Activated naive CD4-positive, alpha-beta T cell treated with anti-CD3 and anti-CD28 coated beads, Interleukin-2, amount 10 ng/mL, durations not matched to agents 7 days and 5 days (primary cell): ENCODE measurements at regions not wholly inside any gene's neighbourhood (a gene's known extent, or its start where the extent isn't known, plus 50 kb on each side); places are given as distances from the start of the nearest gene placed in this dataset.

ENCODE experiments used
- CTCF ChIA-PET: fragments of 350-600 bp; sonication (Branson Sonifier 250); formaldehyde crosslinking; loops from one replicate; lab custom pipeline; 2021; ENCODE audit warnings: antibody characterized with exemption; lab: Charles Lee
- DNase-seq: peaks from one replicate; pipeline ENCODE4 v3.0.0-alpha.2; 2020
- H3K27ac Mint-ChIP-seq: one replicate; pipeline ENCODE4 v1.8.0; 2021; ENCODE audit warnings: mild to moderate bottlenecking, moderate library complexity, mixed read lengths
- H3K27me3 Mint-ChIP-seq: one replicate; pipeline ENCODE4 v1.8.0; 2021; ENCODE audit warnings: mild to moderate bottlenecking, mixed read lengths
- H3K36me3 Mint-ChIP-seq: one replicate; pipeline ENCODE4 v1.8.0; 2021; ENCODE audit warnings: mixed read lengths
- H3K4me1 Mint-ChIP-seq: one replicate; pipeline ENCODE4 v1.8.0; 2021; ENCODE audit warnings: mixed read lengths
- H3K4me3 Mint-ChIP-seq: one replicate; pipeline ENCODE4 v1.8.0; 2021; ENCODE audit warnings: mild to moderate bottlenecking, moderate library complexity, mixed read lengths
- H3K9me3 Mint-ChIP-seq: one replicate; pipeline ENCODE4 v1.8.0; 2021; ENCODE audit warnings: mixed read lengths

- Mint-ChIP-seq H3K36me3 (no peaks in the 10 kb centered on the region), H3K4me3 (no peak overlapping the region), H3K27ac (no peak overlapping the region), H3K27me3 (no peaks in the 10 kb centered on the region), H3K9me3 (no peaks in the 10 kb centered on the region), H3K4me1 (no peaks in the 10 kb centered on the region)
- no peak for DNase-seq
- CTCF ChIA-PET, result no interaction called here
Observed at GRCh38 chr12:87082756-87083155, 826.6 kb upstream of the MGAT4C start.

- no peaks in the 10 kb centered on the region for H3K27me3 Mint-ChIP-seq
- H3K4me1 Mint-ChIP-seq, result no peaks in the 10 kb centered on the region
- DNase-seq, result no peak
Observed at GRCh38 chr12:87074781-87075180, 818.6 kb upstream of the MGAT4C start.

DNA sequence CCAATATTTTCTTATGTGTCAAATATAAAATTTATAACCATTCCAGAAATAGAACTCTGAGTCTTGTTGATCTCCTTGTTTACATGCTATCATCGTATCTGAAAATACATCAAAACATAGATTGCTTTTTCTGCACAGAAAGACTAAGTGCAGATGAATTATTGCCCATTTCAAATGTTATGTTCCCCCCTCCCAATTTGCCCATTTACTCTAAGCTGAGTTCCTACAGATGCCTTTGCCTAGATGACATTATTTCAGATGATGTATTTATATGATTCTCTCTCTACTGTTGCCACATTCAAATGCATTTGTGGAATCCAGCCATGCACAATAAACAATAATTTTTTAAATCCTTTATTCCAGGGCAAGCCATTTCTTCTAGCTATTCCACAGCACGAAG, 810.1 kb upstream of the MGAT4C start:
- no peak overlapping the region for H3K27ac Mint-ChIP-seq

More at GRCh38 chr12:87074781-87075180, 818.6 kb upstream of the MGAT4C start:
- CTCF ChIA-PET, result no interaction called here
- no peak overlapping the region for H3K27ac Mint-ChIP-seq
- H3K9me3 Mint-ChIP-seq, result peaks cover 10% of the 10 kb centered on the region
- H3K4me3 Mint-ChIP-seq, result no peak overlapping the region
- no peaks in the 10 kb centered on the region for H3K36me3 Mint-ChIP-seq

DNA sequence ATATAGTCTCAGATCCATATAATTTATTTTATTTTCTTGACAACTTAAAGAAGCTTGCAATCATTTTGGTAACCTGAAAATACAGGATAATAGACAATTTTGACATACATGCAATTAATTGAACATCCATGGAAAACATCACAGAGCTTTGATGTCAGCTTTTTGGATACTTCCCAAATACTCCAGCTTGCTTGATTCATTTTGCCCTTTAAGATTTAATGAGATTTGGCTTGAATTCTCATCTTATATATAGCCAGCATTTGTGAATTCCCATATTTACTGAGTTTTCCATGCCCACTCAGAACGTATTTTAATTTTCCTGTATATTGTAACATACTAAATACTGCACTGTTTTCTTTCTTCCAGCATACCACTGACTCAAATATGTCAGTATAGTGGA, 803.0 kb upstream of the MGAT4C start:
- Mint-ChIP-seq H3K9me3 (peaks cover 3% of the 10 kb centered on the region), H3K27me3 (no peaks in the 10 kb centered on the region), H3K27ac (no peak overlapping the region), H3K4me1 (no peaks in the 10 kb centered on the region), H3K4me3 (no peak overlapping the region), H3K36me3 (no peaks in the 10 kb centered on the region)
- CTCF ChIA-PET, result no interaction called here
- no peak for DNase-seq

More for the DNA sequence above, 810.1 kb upstream of the MGAT4C start:
- DNase-seq, result no peak
- Mint-ChIP-seq H3K36me3 (no peaks in the 10 kb centered on the region), H3K27me3 (no peaks in the 10 kb centered on the region), H3K9me3 (peaks cover 3% of the 10 kb centered on the region), H3K4me1 (no peaks in the 10 kb centered on the region), H3K4me3 (no peak overlapping the region)
- CTCF ChIA-PET, result no interaction called here

DNA sequence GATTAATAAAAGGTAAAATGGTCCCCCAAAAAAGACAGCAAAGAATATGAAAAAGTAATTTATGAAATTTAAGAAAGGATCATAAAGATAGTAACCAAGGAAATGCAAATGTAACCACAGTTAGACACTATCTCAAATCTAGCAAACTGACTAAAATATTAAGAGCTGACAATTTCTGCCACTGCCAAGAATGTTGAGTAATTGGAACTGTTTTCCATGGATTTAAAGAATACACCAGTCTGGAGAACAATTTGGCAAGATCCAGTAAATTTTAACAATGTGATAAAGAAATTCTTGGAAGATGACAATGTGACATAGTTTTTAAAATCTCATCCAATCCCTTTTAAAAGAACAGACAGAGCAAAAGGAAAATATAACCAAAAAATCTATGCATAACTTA, 798.0 kb upstream of the MGAT4C start:
- no peaks in the 10 kb centered on the region for H3K36me3 Mint-ChIP-seq
- CTCF ChIA-PET, result no interaction called here
- H3K4me3 Mint-ChIP-seq, result no peak overlapping the region
- no peaks in the 10 kb centered on the region for H3K27me3 Mint-ChIP-seq
- no peak overlapping the region for H3K27ac Mint-ChIP-seq
- H3K9me3 Mint-ChIP-seq, result no peaks in the 10 kb centered on the region
- DNase-seq, result no peak
- H3K4me1 Mint-ChIP-seq, result no peaks in the 10 kb centered on the region

DNA sequence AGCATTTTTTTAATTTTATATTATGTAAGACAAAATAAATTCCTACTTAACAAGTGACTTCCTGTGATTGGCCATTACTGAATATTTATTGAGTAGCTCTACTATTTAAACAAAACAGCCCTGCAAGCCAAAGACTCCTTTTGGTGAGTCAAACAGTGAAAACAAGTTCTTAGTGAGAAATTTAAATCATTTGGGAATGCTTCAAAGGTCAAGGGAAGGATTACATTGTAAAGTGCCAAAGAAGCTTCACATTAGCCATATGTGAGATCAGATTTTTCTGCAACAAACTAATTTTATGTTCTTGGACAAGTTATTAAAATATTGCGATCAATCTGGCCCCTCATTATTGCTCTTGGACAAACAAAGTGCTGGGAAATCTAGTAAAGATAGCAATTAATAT, 795.4 kb upstream of the MGAT4C start:
- Mint-ChIP-seq H3K9me3 (no peaks in the 10 kb centered on the region), H3K4me3 (no peak overlapping the region), H3K36me3 (no peaks in the 10 kb centered on the region), H3K4me1 (no peaks in the 10 kb centered on the region), H3K27me3 (no peaks in the 10 kb centered on the region), H3K27ac (no peak overlapping the region)
- CTCF ChIA-PET, result no interaction called here
- no peak for DNase-seq

GRCh38 chr12:87047691-87048090, 791.5 kb upstream of the MGAT4C start:
- no peak overlapping the region for H3K27ac Mint-ChIP-seq
- H3K36me3 Mint-ChIP-seq, result no peaks in the 10 kb centered on the region
- H3K9me3 Mint-ChIP-seq, result no peaks in the 10 kb centered on the region
- H3K4me3 Mint-ChIP-seq, result no peak overlapping the region
- H3K27me3 Mint-ChIP-seq, result no peaks in the 10 kb centered on the region
- DNase-seq, result no peak
- CTCF ChIA-PET, result no interaction called here
- no peaks in the 10 kb centered on the region for H3K4me1 Mint-ChIP-seq

- Mint-ChIP-seq H3K4me1 (no peaks in the 10 kb centered on the region), H3K27ac (no peak overlapping the region), H3K36me3 (no peaks in the 10 kb centered on the region), H3K4me3 (no peak overlapping the region), H3K27me3 (no peaks in the 10 kb centered on the region), H3K9me3 (peaks cover 2% of the 10 kb centered on the region)
- CTCF ChIA-PET, result no interaction called here
- no peak for DNase-seq
Observed at GRCh38 chr12:87039536-87039935, 783.3 kb upstream of the MGAT4C start.

- CTCF ChIA-PET, result no interaction called here
- Mint-ChIP-seq H3K27me3 (no peaks in the 10 kb centered on the region), H3K4me1 (no peaks in the 10 kb centered on the region), H3K4me3 (no peak overlapping the region), H3K9me3 (peaks cover 3% of the 10 kb centered on the region), H3K36me3 (no peaks in the 10 kb centered on the region), H3K27ac (no peak overlapping the region)
- no peak for DNase-seq
Observed at GRCh38 chr12:87038098-87038497, 781.9 kb upstream of the MGAT4C start.

DNA sequence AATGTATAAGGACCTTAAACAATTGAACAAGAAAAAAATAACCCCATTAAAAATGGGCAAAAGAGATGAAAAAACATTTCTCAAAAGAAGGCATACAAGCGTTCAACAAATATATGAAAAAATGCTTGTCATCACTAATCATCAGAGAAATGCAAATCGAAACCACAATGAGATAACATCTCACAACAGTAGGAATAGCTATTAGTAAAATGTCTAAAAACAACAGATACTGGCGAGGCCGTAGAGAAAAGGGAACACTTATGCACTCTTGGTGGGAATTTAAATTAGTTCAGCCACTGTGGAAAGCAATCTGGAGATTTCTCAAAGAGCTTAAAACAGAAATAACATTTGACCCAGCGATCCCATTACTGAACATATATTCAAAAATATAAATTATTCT, 769.8 kb upstream of the MGAT4C start:
- no peaks in the 10 kb centered on the region for H3K27me3 Mint-ChIP-seq
- no peak for DNase-seq
- no peaks in the 10 kb centered on the region for H3K36me3 Mint-ChIP-seq
- no peak overlapping the region for H3K27ac Mint-ChIP-seq
- CTCF ChIA-PET, result no interaction called here
- peaks cover 16% of the 10 kb centered on the region for H3K9me3 Mint-ChIP-seq
- H3K4me3 Mint-ChIP-seq, result no peak overlapping the region
- no peaks in the 10 kb centered on the region for H3K4me1 Mint-ChIP-seq

GRCh38 chr12:87021400-87021799, 765.2 kb upstream of the MGAT4C start:
- Mint-ChIP-seq H3K27ac (no peak overlapping the region), H3K36me3 (no peaks in the 10 kb centered on the region), H3K4me3 (no peak overlapping the region), H3K4me1 (no peaks in the 10 kb centered on the region), H3K9me3 (peaks cover 15% of the 10 kb centered on the region), H3K27me3 (no peaks in the 10 kb centered on the region)
- DNase-seq, result no peak
- CTCF ChIA-PET, result no interaction called here

- no peaks in the 10 kb centered on the region for H3K4me1 Mint-ChIP-seq
- no peak overlapping the region for H3K4me3 Mint-ChIP-seq
- H3K27ac Mint-ChIP-seq, result no peak overlapping the region
- CTCF ChIA-PET, result no interaction called here
- H3K36me3 Mint-ChIP-seq, result no peaks in the 10 kb centered on the region
- no peak for DNase-seq
- no peaks in the 10 kb centered on the region for H3K27me3 Mint-ChIP-seq
- H3K9me3 Mint-ChIP-seq, result peaks cover 15% of the 10 kb centered on the region
Observed at GRCh38 chr12:87020071-87020470, 763.9 kb upstream of the MGAT4C start.

DNA sequence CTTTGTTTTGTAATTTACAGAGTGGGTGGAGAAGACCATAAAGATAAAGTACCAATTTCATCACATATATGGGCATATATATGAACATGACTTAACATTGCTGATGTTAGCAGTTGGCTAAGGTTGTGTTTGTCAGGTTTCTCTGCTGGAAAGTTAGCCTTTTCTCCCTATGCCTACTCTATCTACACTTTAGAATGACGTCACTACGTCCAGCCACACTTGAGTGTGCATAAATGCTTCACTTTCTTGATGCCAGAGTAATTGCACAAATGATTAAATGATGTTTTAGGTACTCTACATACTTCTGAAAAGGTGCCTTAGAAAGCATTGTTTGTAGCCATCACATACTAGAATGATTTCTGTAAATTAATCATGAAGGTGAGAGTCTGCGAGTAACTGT, 759.2 kb upstream of the MGAT4C start:
- H3K27me3 Mint-ChIP-seq, result no peaks in the 10 kb centered on the region
- peaks cover 7% of the 10 kb centered on the region for H3K9me3 Mint-ChIP-seq
- CTCF ChIA-PET, result no interaction called here
- no peak overlapping the region for H3K4me3 Mint-ChIP-seq
- H3K27ac Mint-ChIP-seq, result no peak overlapping the region
- no peaks in the 10 kb centered on the region for H3K4me1 Mint-ChIP-seq
- no peaks in the 10 kb centered on the region for H3K36me3 Mint-ChIP-seq
- no peak for DNase-seq

GRCh38 chr12:87008785-87009384, 752.7 kb upstream of the MGAT4C start:
- no peaks in the 10 kb centered on the region for H3K36me3 Mint-ChIP-seq
- H3K27ac Mint-ChIP-seq, result no peak overlapping the region
- no peaks in the 10 kb centered on the region for H3K4me1 Mint-ChIP-seq
- H3K4me3 Mint-ChIP-seq, result no peak overlapping the region
- peaks cover 6% of the 10 kb centered on the region for H3K9me3 Mint-ChIP-seq
- no peaks in the 10 kb centered on the region for H3K27me3 Mint-ChIP-seq
- DNase-seq, result no peak
- CTCF ChIA-PET, result no interaction called here

GRCh38 chr12:87001102-87001501, 744.9 kb upstream of the MGAT4C start:
- Mint-ChIP-seq H3K4me3 (no peak overlapping the region), H3K9me3 (peaks cover 14% of the 10 kb centered on the region), H3K36me3 (no peaks in the 10 kb centered on the region), H3K27me3 (no peaks in the 10 kb centered on the region), H3K27ac (no peak overlapping the region), H3K4me1 (no peaks in the 10 kb centered on the region)
- CTCF ChIA-PET, result no interaction called here
- no peak for DNase-seq

DNA sequence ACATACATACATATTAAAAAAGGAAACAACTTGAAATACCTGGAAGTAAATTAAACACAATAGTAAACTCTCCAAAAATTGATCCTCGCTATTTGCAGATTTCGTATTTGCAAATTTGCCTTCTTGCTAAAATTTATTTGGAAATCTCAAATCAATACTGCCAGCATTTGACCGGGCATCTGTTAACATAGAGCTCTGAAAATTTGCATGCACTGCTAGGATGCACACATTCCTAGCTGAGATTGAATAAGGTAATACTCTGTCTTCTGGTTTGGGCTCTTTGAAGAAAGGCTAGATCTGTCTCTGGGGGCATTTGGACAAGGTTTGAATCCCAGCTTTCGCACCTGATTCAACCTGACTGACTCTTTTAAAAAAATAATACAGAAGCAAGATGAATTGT, 729.1 kb upstream of the MGAT4C start:
- no peaks in the 10 kb centered on the region for H3K4me1 Mint-ChIP-seq
- no peak for DNase-seq
- H3K9me3 Mint-ChIP-seq, result peaks cover 2% of the 10 kb centered on the region
- no peak overlapping the region for H3K4me3 Mint-ChIP-seq
- CTCF ChIA-PET, result no interaction called here
- no peaks in the 10 kb centered on the region for H3K27me3 Mint-ChIP-seq
- H3K27ac Mint-ChIP-seq, result no peak overlapping the region
- H3K36me3 Mint-ChIP-seq, result no peaks in the 10 kb centered on the region
